Endodermal cell (in vitro differentiated cells): ENCODE measurements at regions not wholly inside any gene's neighbourhood (a gene's known extent, or its start where the extent isn't known, plus 50 kb on each side); places are given as distances from the start of the nearest gene placed in this dataset.

ENCODE experiments used
- DNase-seq: peaks from one replicate; pipeline ENCODE4 v3.0.0-alpha.2; 2017
- H3K27ac ChIP-seq: 2 replicates; pipeline ENCODE4 v1.5.1; 2013; ENCODE audit warnings: mild to moderate bottlenecking, low read depth, low read length, moderate library complexity
- H3K27me3 ChIP-seq: 2 replicates; pipeline ENCODE4 v1.6.1; 2013; ENCODE audit warnings: mild to moderate bottlenecking, low read length, moderate library complexity; ENCODE audit not compliant: insufficient read depth, control insufficient read depth, poor library complexity, severe bottlenecking
- H3K36me3 ChIP-seq: 2 replicates; pipeline ENCODE4 v1.7.0; 2013; ENCODE audit warnings: mild to moderate bottlenecking, low read length, moderate library complexity; ENCODE audit not compliant: control insufficient read depth, insufficient read depth
- H3K4me1 ChIP-seq: one replicate; pipeline ENCODE4 v1.7.0; 2013; ENCODE audit warnings: low read length; ENCODE audit not compliant: control insufficient read depth, insufficient read depth
- H3K4me3 ChIP-seq: 2 replicates; pipeline ENCODE4 v1.5.1; 2013; ENCODE audit warnings: mild to moderate bottlenecking, low read length, moderate library complexity
- H3K9ac ChIP-seq: 2 replicates; pipeline ENCODE4 v1.6.1; 2013; ENCODE audit warnings: mild to moderate bottlenecking, low read length, moderate library complexity; ENCODE audit not compliant: poor library complexity, severe bottlenecking; ENCODE audit errors: extremely low read depth
- H3K9me3 ChIP-seq: 2 replicates; pipeline ENCODE4 v1.6.1; 2013; ENCODE audit warnings: mild to moderate bottlenecking, low read length, moderate library complexity; ENCODE audit not compliant: control insufficient read depth
- H3K27ac Mint-ChIP-seq: 2 replicates; pipeline ENCODE4 v1.8.0; 2020; ENCODE audit warnings: mixed read lengths
- H3K27me3 Mint-ChIP-seq: 2 replicates; pipeline ENCODE4 v1.8.0; 2021; ENCODE audit warnings: mild to moderate bottlenecking, mixed read lengths; ENCODE audit not compliant: insufficient read depth
- H3K36me3 Mint-ChIP-seq: 2 replicates; pipeline ENCODE4 v1.8.0; 2020; ENCODE audit warnings: low read depth, mixed read lengths
- H3K4me1 Mint-ChIP-seq: 2 replicates; pipeline ENCODE4 v1.8.0; 2020; ENCODE audit warnings: mixed read lengths
- H3K4me3 Mint-ChIP-seq: 2 replicates; pipeline ENCODE4 v1.8.0; 2020; ENCODE audit warnings: mild to moderate bottlenecking, moderate library complexity, mixed read lengths
- H3K9me3 Mint-ChIP-seq: 2 replicates; pipeline ENCODE4 v1.8.0; 2020; ENCODE audit warnings: mild to moderate bottlenecking, mixed read lengths
- whole genome bisulfite sequencing, 2 experiments: methylation state at CpG; one replicate each; pipeline versions ENCODE4 v1.1.5 to v1.1.7; 2013; ENCODE audit warnings: missing lambda C conversion rate in 2 of 2, mixed read lengths in 1 of 2; ENCODE audit not compliant: insufficient coverage in 1 of 2, insufficient read length in 1 of 2; 5-methylcytosine and 5-hydroxymethylcytosine counted together
- TF ChIP-seq, protein P1 (sequence below): fragments of 200-600 bp; sonication (generic); conservative IDR thresholded peaks from 2 replicates; pipeline ENCODE4 v1.5.0; 2021; ENCODE audit warnings: antibody characterized with exemption, mild to moderate bottlenecking

GRCh38 chr20:4585758-4586157 lies 100.5 kb upstream of the PRNP start:
- TF ChIP-seq, protein P1, sequence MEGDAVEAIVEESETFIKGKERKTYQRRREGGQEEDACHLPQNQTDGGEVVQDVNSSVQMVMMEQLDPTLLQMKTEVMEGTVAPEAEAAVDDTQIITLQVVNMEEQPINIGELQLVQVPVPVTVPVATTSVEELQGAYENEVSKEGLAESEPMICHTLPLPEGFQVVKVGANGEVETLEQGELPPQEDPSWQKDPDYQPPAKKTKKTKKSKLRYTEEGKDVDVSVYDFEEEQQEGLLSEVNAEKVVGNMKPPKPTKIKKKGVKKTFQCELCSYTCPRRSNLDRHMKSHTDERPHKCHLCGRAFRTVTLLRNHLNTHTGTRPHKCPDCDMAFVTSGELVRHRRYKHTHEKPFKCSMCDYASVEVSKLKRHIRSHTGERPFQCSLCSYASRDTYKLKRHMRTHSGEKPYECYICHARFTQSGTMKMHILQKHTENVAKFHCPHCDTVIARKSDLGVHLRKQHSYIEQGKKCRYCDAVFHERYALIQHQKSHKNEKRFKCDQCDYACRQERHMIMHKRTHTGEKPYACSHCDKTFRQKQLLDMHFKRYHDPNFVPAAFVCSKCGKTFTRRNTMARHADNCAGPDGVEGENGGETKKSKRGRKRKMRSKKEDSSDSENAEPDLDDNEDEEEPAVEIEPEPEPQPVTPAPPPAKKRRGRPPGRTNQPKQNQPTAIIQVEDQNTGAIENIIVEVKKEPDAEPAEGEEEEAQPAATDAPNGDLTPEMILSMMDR = no peak
- no peak for DNase-seq
- Histone ChIP-seq H3K27ac (no peak overlapping the region), H3K9ac (no peak overlapping the region), H3K36me3 (no peaks in the 10 kb centered on the region), H3K4me1 (no peaks in the 10 kb centered on the region), H3K27me3 (no peaks in the 10 kb centered on the region), H3K4me3 (no peak overlapping the region), H3K9me3 (no peaks in the 10 kb centered on the region)
- WGBS, 2 experiments = 85 to 100% methylated on average over 3 to 5 of the region's 5 CpGs
- H3K36me3 Mint-ChIP-seq = no peaks in the 10 kb centered on the region
- H3K4me3 Mint-ChIP-seq = no peak overlapping the region
- H3K9me3 Mint-ChIP-seq = no peaks in the 10 kb centered on the region
- H3K27ac Mint-ChIP-seq = no peak overlapping the region
- peaks cover 16% of the 10 kb centered on the region for H3K27me3 Mint-ChIP-seq
- no peaks in the 10 kb centered on the region for H3K4me1 Mint-ChIP-seq

DNA sequence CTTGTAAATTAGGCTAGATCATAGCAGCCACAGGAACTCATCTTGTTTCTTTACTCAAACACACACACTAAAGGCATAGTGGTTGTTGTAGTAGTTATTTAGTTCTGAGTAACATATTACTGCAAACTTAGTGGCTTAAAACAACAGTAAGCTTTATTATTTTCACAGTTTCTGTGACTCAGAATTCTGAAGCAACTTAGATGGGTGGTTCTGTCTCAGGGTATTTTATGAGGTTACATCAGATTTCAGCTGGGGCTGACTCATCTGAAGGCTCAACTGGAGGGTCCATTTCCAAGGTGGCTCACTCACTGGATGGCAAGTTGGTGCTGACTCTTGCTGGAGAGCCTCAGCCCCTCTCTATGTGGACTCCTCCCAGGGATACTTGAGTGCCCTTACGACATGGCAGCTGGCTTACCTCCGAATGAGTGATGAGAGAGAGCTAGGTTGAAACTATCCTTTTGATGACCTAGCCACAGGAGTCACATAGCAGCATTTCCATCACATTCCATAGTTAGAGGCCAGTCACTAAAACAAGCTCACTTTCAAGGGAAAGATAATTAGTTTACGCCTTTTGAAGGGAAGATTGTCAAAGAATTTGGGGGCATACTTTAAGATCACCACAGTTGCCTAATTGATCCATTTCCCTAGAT lies 101.0 kb upstream of the PRNP start:
- Histone ChIP-seq H3K36me3 (no peaks in the 10 kb centered on the region), H3K9me3 (no peaks in the 10 kb centered on the region), H3K4me1 (no peaks in the 10 kb centered on the region), H3K27me3 (no peaks in the 10 kb centered on the region), H3K9ac (no peak overlapping the region), H3K27ac (no peak overlapping the region), H3K4me3 (no peak overlapping the region)
- Mint-ChIP-seq H3K27ac (no peak overlapping the region), H3K4me1 (no peaks in the 10 kb centered on the region), H3K36me3 (no peaks in the 10 kb centered on the region), H3K27me3 (peaks cover 16% of the 10 kb centered on the region), H3K9me3 (no peaks in the 10 kb centered on the region), H3K4me3 (no peak overlapping the region)
- TF ChIP-seq, protein P1 = no peak
- WGBS, 2 experiments = 91 to 94% methylated on average over 3 of the region's 3 CpGs
- no peak for DNase-seq

DNA sequence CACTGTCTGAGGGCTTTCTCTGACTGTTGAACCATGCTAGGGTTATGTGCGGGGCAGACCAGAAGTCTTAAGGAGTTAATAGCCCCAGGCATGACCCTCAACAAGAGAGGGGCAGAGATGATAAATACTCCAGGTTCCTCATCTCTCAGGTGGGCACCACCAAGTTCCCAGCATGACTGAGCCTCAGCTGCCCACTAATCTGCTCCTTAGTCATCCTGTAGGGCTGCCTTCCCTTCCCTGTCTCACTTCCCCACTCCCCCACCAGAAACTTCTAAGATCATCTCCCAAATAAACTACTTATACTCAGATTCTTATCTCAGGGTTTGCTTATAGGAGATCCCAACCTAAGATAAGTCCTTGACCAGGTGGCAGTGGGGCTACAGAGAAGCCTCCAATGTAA lies 101.7 kb upstream of the PRNP start:
- Mint-ChIP-seq H3K27me3 (peaks cover 19% of the 10 kb centered on the region), H3K9me3 (no peaks in the 10 kb centered on the region), H3K36me3 (no peaks in the 10 kb centered on the region), H3K27ac (no peak overlapping the region), H3K4me1 (no peaks in the 10 kb centered on the region), H3K4me3 (no peak overlapping the region)
- Histone ChIP-seq H3K9me3 (no peaks in the 10 kb centered on the region), H3K9ac (no peak overlapping the region), H3K27ac (no peak overlapping the region), H3K36me3 (no peaks in the 10 kb centered on the region), H3K4me1 (no peaks in the 10 kb centered on the region), H3K4me3 (no peak overlapping the region), H3K27me3 (no peaks in the 10 kb centered on the region)
- TF ChIP-seq, protein P1 = no peak
- 90 to 100% methylated on average over 1 of the region's 1 CpG for WGBS, 2 experiments
- no peak for DNase-seq
